ENCODE measurements at regions not wholly inside any gene's neighbourhood (a gene's known extent, or its start where the extent isn't known, plus 50 kb on each side); places are given as distances from the start of the nearest gene placed in this dataset.
A peak's percentile ranks its signal among the peaks of the same experiment; 100 is the strongest.

- H3K36me3 Mint-ChIP-seq (ENCODE audit: low read depth, unreplicated experiment), result peaks cover 3% of the 10 kb centered on the region
- H3K9me3 Mint-ChIP-seq (ENCODE audit: unreplicated experiment), result no peaks in the 10 kb centered on the region
- H3K4me2 ChIP-seq (ENCODE audit: low read length), result peak overlapping the region; percentile 65
- FAIRE-seq (peak; percentile 67), DNase-seq (ENCODE audit: low read depth) (peak; percentile 100)
- H3K27me3 Mint-ChIP-seq (ENCODE audit: low read depth, unreplicated experiment), result no peaks in the 10 kb centered on the region
- H3K9ac ChIP-seq (ENCODE audit: low read length), result peak overlapping the region; percentile 74
- H3K4me1 ChIP-seq (ENCODE audit: insufficient read depth, low read length), result peaks cover 10% of the 10 kb centered on the region
- peak overlapping the region; percentile 96 for H3K27ac ChIP-seq (ENCODE audit: low read depth, low read length)
- H3K9me3 ChIP-seq (ENCODE audit: insufficient read depth, low read depth, low read length), result no peaks in the 10 kb centered on the region
- TF ChIP-seq CTCF (IDR thresholded peaks at IDR 0.05; ENCODE audit: insufficient read depth, low read depth, low read length) (no peak), EZH2 (IDR thresholded peaks at IDR 0.05; ENCODE audit: insufficient read depth, low read length) (no peak)
- peak overlapping the region; percentile 47 for H3K4me3 Mint-ChIP-seq (ENCODE audit: unreplicated experiment)
- no peaks in the 10 kb centered on the region for H3K36me3 ChIP-seq (ENCODE audit: insufficient read depth, low read length)
- H4K20me1 ChIP-seq (ENCODE audit: insufficient read depth, low read length), result no peaks in the 10 kb centered on the region
- no peak overlapping the region for H2AFZ ChIP-seq (ENCODE audit: low read depth, low read length)
- H3K27me3 ChIP-seq (ENCODE audit: insufficient read depth, low read length), result no peaks in the 10 kb centered on the region
- no peaks in the 10 kb centered on the region for H3K79me2 ChIP-seq (ENCODE audit: insufficient read depth, low read length)
- H3K27ac Mint-ChIP-seq (ENCODE audit: unreplicated experiment), result peak overlapping the region; percentile 67
- peak overlapping the region; percentile 13 for H3K4me3 ChIP-seq (ENCODE audit: insufficient read depth, low read depth, low read length)
- H3K4me1 Mint-ChIP-seq (ENCODE audit: low read depth, unreplicated experiment), result peaks cover 48% of the 10 kb centered on the region
Observed at GRCh38 chr6:22113026-22113766, 183.6 kb downstream of the PRL start.

- Histone ChIP-seq H3K4me1 (ENCODE audit: insufficient read depth, low read length) (peaks cover 10% of the 10 kb centered on the region), H4K20me1 (ENCODE audit: insufficient read depth, low read length) (no peaks in the 10 kb centered on the region), H3K4me2 (ENCODE audit: low read length) (no peak overlapping the region), H3K36me3 (ENCODE audit: insufficient read depth, low read length) (no peaks in the 10 kb centered on the region), H3K4me3 (ENCODE audit: insufficient read depth, low read depth, low read length) (no peak overlapping the region), H3K9me3 (ENCODE audit: insufficient read depth, low read depth, low read length) (no peaks in the 10 kb centered on the region), H3K79me2 (ENCODE audit: insufficient read depth, low read length) (no peaks in the 10 kb centered on the region), H3K27ac (ENCODE audit: low read depth, low read length) (no peak overlapping the region), H2AFZ (ENCODE audit: low read depth, low read length) (no peak overlapping the region), H3K9ac (ENCODE audit: low read length) (no peak overlapping the region), H3K27me3 (ENCODE audit: insufficient read depth, low read length) (no peaks in the 10 kb centered on the region)
- FAIRE-seq, result no peak
- no peak overlapping the region for H3K4me3 Mint-ChIP-seq (ENCODE audit: unreplicated experiment)
- H3K9me3 Mint-ChIP-seq (ENCODE audit: unreplicated experiment), result no peaks in the 10 kb centered on the region
- DNase-seq (ENCODE audit: low read depth), result no peak
- no peaks in the 10 kb centered on the region for H3K27me3 Mint-ChIP-seq (ENCODE audit: low read depth, unreplicated experiment)
- peaks cover 11% of the 10 kb centered on the region for H3K36me3 Mint-ChIP-seq (ENCODE audit: low read depth, unreplicated experiment)
- no peak for TF ChIP-seq EZH2 (IDR thresholded peaks at IDR 0.05; ENCODE audit: insufficient read depth, low read length)
- TF ChIP-seq CTCF (IDR thresholded peaks at IDR 0.05; ENCODE audit: insufficient read depth, low read depth, low read length), result no peak
- H3K4me1 Mint-ChIP-seq (ENCODE audit: low read depth, unreplicated experiment), result peaks cover 44% of the 10 kb centered on the region
- no peak overlapping the region for H3K27ac Mint-ChIP-seq (ENCODE audit: unreplicated experiment)
Observed at GRCh38 chr6:22115559-22115958, 181.3 kb downstream of the PRL start.

- no peak for FAIRE-seq
- peaks cover 40% of the 10 kb centered on the region for H3K4me1 Mint-ChIP-seq (ENCODE audit: low read depth, unreplicated experiment)
- H2AFZ ChIP-seq (ENCODE audit: low read depth, low read length), result no peak overlapping the region
Observed at GRCh38 chr6:22117631-22118030, 179.2 kb downstream of the PRL start.

More at GRCh38 chr6:22117631-22118030, 179.2 kb downstream of the PRL start:
- Mint-ChIP-seq H3K27me3 (ENCODE audit: low read depth, unreplicated experiment) (no peaks in the 10 kb centered on the region), H3K36me3 (ENCODE audit: low read depth, unreplicated experiment) (peaks cover 12% of the 10 kb centered on the region), H3K27ac (ENCODE audit: unreplicated experiment) (no peak overlapping the region), H3K9me3 (ENCODE audit: unreplicated experiment) (no peaks in the 10 kb centered on the region), H3K4me3 (ENCODE audit: unreplicated experiment) (no peak overlapping the region)
- Histone ChIP-seq H3K27ac (ENCODE audit: low read depth, low read length) (no peak overlapping the region), H3K4me2 (ENCODE audit: low read length) (no peak overlapping the region), H3K4me3 (ENCODE audit: insufficient read depth, low read depth, low read length) (no peak overlapping the region), H4K20me1 (ENCODE audit: insufficient read depth, low read length) (no peaks in the 10 kb centered on the region), H3K36me3 (ENCODE audit: insufficient read depth, low read length) (no peaks in the 10 kb centered on the region), H3K4me1 (ENCODE audit: insufficient read depth, low read length) (peaks cover 10% of the 10 kb centered on the region), H3K27me3 (ENCODE audit: insufficient read depth, low read length) (no peaks in the 10 kb centered on the region), H3K9me3 (ENCODE audit: insufficient read depth, low read depth, low read length) (no peaks in the 10 kb centered on the region), H3K79me2 (ENCODE audit: insufficient read depth, low read length) (no peaks in the 10 kb centered on the region), H3K9ac (ENCODE audit: low read length) (no peak overlapping the region)
- DNase-seq (ENCODE audit: low read depth), result no peak
- no peak for TF ChIP-seq CTCF (IDR thresholded peaks at IDR 0.05; ENCODE audit: insufficient read depth, low read depth, low read length)
